BE2C (cell line): ENCODE measurements at regions not wholly inside any gene's neighbourhood (a gene's known extent, or its start where the extent isn't known, plus 50 kb on each side); places are given as distances from the start of the nearest gene placed in this dataset.

Experiments used
- DNase-seq: peaks from one replicate; pipeline ENCODE4 v3.0.0-alpha.2; 2020
- H3K27me3 ChIP-seq: fragments of 250-450 bp; sonication (Bioruptor Pico); 2 replicates; pipeline ENCODE4 v1.5.1; 2020; ENCODE audit warnings: mild to moderate bottlenecking
- H3K36me3 ChIP-seq: fragments of 250-450 bp; sonication (Bioruptor Pico); 2 replicates; pipeline ENCODE4 v1.5.1; 2020; ENCODE audit warnings: mild to moderate bottlenecking
- H3K4me1 ChIP-seq: fragments of 250-450 bp; sonication (Bioruptor Pico); 2 replicates; pipeline ENCODE4 v1.5.1; 2020
- H3K4me3 ChIP-seq: 2 replicates; pipeline ENCODE4 v1.5.1; 2011; ENCODE audit warnings: low read depth, low read length
- H3K9me3 ChIP-seq: fragments of 250-450 bp; sonication (Bioruptor Pico); 2 replicates; pipeline ENCODE4 v1.5.1; 2020
- TF ChIP-seq, protein P1 (sequence below): IDR thresholded peaks from 2 replicates; pipeline ENCODE4 v1.5.1; 2012; ENCODE audit warnings: mild to moderate bottlenecking, low read depth, low read length

DNA sequence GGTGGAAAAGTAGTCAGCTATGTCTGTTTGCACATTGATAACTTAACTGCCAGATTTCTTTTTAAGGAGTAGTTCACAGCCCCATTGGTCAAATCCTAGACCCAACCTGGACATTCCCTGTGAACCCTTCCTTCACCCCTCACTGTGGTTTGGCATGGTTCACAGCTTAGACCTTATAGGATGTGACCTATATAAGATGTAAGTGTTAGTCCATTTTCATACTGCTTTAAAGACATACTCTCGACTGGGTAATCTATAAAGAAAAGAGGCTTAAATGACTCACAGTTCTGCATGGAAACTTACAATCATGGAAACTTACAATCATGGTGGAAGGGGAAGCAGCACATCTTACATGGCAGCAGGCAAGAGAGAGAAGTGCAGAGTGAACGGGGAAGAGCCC is 1066.2 kb downstream of the TTLL7 start:
- H3K9me3 ChIP-seq, result no peaks in the 10 kb centered on the region
- no peak overlapping the region for H3K4me3 ChIP-seq
- DNase-seq, result no peak
- H3K27me3 ChIP-seq, result no peaks in the 10 kb centered on the region
- H3K36me3 ChIP-seq, result no peaks in the 10 kb centered on the region
- no peaks in the 10 kb centered on the region for H3K4me1 ChIP-seq
- TF ChIP-seq, protein P1, sequence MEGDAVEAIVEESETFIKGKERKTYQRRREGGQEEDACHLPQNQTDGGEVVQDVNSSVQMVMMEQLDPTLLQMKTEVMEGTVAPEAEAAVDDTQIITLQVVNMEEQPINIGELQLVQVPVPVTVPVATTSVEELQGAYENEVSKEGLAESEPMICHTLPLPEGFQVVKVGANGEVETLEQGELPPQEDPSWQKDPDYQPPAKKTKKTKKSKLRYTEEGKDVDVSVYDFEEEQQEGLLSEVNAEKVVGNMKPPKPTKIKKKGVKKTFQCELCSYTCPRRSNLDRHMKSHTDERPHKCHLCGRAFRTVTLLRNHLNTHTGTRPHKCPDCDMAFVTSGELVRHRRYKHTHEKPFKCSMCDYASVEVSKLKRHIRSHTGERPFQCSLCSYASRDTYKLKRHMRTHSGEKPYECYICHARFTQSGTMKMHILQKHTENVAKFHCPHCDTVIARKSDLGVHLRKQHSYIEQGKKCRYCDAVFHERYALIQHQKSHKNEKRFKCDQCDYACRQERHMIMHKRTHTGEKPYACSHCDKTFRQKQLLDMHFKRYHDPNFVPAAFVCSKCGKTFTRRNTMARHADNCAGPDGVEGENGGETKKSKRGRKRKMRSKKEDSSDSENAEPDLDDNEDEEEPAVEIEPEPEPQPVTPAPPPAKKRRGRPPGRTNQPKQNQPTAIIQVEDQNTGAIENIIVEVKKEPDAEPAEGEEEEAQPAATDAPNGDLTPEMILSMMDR, result no peak

DNA sequence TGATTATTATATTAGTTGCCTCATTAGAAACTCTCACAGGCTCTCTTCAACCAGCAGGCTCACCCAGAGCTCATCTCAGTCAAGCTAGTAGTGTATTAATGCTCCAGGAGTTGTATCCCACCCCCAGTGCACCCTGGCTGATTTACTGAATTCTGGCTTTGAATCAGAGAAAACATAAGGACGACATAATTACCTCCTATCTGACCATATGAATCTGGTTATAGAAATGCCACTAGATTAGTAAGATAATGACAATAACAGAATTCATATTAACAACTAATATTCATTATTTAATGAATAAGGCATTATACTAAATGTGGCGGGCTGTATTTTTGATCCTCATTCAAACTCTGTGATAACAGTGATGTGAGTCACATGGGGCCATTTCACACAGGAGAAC is 1066.7 kb downstream of the TTLL7 start:
- Histone ChIP-seq H3K4me3 (no peak overlapping the region), H3K4me1 (no peaks in the 10 kb centered on the region), H3K27me3 (no peaks in the 10 kb centered on the region), H3K9me3 (no peaks in the 10 kb centered on the region), H3K36me3 (no peaks in the 10 kb centered on the region)
- TF ChIP-seq, protein P1, result no peak
- no peak for DNase-seq

DNA sequence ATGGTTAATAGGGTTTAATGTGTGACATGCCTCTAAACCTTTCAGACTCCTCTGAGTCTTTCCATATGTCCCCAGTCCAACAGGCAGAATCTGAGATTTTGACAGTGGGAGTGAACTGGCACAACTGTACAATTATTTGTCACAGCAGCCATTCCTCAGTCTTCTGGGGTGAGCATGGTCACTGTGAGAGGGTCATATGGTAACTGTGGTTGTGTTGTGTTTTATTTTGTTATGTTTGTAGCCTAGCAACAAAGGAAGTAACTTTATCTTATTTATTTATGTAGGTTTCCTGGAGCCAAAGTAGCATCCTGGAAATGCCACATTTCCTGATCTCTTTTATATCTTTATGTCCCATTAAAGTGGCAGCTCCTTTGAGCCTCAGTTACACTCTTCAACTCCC is 1067.9 kb downstream of the TTLL7 start:
- Histone ChIP-seq H3K27me3 (no peaks in the 10 kb centered on the region), H3K9me3 (no peaks in the 10 kb centered on the region)
- TF ChIP-seq, protein P1, result no peak

DNA sequence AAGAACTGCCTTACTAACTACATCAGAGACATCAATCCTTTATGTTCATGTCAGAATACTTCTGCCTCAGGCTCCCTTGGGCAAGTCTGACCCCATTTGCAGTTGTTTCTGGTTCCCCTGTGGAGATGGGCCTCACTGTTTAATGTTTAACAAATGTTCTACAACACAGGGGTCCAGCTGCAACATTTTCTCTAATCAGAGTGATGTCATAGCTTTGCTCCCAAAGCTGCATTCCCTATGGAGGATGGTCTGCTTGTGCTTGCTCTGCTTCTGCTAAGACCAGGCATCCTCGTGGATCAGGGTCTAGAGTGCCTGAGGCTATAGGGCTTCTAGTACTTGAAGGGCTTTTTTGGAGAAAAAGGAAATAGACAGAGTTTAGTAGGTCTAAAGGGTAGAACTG is 1071.2 kb downstream of the TTLL7 start:
- no peaks in the 10 kb centered on the region for H3K9me3 ChIP-seq
- no peaks in the 10 kb centered on the region for H3K27me3 ChIP-seq
- no peaks in the 10 kb centered on the region for H3K4me1 ChIP-seq
- TF ChIP-seq, protein P1, result no peak
- peak; percentile 24 for DNase-seq
- no peak overlapping the region for H3K4me3 ChIP-seq
- no peaks in the 10 kb centered on the region for H3K36me3 ChIP-seq

More for the DNA sequence above, 1067.9 kb downstream of the TTLL7 start:
- Histone ChIP-seq H3K4me3 (no peak overlapping the region), H3K36me3 (no peaks in the 10 kb centered on the region), H3K4me1 (no peaks in the 10 kb centered on the region)
- DNase-seq, result no peak

DNA sequence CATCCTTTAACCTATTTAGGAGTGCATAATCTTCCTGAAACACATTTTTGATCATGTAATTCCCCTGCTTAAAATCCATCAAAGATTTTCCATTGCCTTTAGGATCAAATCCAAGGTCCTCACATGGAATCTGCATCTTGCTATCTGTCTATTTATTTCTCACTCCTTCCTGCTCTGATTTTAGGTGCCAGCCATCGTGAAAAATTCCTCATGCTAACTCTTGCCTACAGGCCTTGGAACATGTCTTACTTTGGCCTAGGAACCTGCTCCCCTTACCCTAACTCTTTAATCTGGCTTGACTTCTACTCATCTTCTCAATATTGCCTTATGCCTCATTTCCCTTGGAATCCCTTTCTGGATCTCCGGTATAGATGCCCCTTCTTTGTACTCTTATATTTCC is 1074.3 kb downstream of the TTLL7 start:
- Histone ChIP-seq H3K36me3 (no peaks in the 10 kb centered on the region), H3K4me1 (peaks cover 4% of the 10 kb centered on the region; the same call in 1 of the 2 replicates), H3K9me3 (no peaks in the 10 kb centered on the region), H3K4me3 (no peak overlapping the region), H3K27me3 (no peaks in the 10 kb centered on the region)
- TF ChIP-seq, protein P1, result no peak
- no peak for DNase-seq

DNA sequence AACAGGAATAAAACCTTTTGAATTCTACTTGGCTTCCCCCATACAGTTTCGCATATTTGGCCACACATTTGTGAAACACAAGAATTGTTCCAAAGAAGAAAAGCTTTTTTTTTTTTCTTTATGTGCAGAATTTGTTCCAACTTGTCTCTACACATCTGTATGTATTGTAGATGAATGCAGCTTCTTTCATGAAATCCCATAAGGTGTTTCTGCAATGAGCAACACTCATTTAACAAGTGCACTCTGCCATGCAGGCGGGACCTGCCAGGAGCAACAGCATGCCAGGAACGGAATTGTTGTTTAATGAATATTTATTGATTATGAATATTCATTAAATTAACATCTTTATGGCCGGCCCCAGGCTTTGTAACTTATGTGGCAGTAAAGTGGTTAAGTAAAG is 1075.0 kb downstream of the TTLL7 start:
- peaks cover 4% of the 10 kb centered on the region; the same call in 1 of the 2 replicates for H3K4me1 ChIP-seq
- H3K4me3 ChIP-seq, result no peak overlapping the region
- H3K9me3 ChIP-seq, result no peaks in the 10 kb centered on the region
- TF ChIP-seq, protein P1, result no peak
- no peak for DNase-seq
- no peaks in the 10 kb centered on the region for H3K36me3 ChIP-seq
- H3K27me3 ChIP-seq, result no peaks in the 10 kb centered on the region
